Testis (tissue), 2 donors: ENCODE measurements at regions not wholly inside any gene's neighbourhood (a gene's known extent, or its start where the extent isn't known, plus 50 kb on each side); places are given as distances from the start of the nearest gene placed in this dataset.

ENCODE experiments used
- CTCF ChIP-seq, 3 experiments: fragments of 450-650 bp in 2 of 3; fragments of 200-600 bp in 1 of 3; sonication (generic) in 1 of 3; IDR thresholded peaks; one replicate each; pipeline ENCODE4 v1.5.1; 2016 to 2019; ENCODE audit warnings: antibody characterized with exemption in 3 of 3, mild to moderate bottlenecking in 2 of 3, moderate library complexity in 1 of 3
- POLR2A ChIP-seq: fragments of 450-650 bp; IDR thresholded peaks from one replicate; pipeline ENCODE4 v1.6.1; 2017; ENCODE audit warnings: antibody characterized with exemption, mild to moderate bottlenecking, moderate library complexity

DNA sequence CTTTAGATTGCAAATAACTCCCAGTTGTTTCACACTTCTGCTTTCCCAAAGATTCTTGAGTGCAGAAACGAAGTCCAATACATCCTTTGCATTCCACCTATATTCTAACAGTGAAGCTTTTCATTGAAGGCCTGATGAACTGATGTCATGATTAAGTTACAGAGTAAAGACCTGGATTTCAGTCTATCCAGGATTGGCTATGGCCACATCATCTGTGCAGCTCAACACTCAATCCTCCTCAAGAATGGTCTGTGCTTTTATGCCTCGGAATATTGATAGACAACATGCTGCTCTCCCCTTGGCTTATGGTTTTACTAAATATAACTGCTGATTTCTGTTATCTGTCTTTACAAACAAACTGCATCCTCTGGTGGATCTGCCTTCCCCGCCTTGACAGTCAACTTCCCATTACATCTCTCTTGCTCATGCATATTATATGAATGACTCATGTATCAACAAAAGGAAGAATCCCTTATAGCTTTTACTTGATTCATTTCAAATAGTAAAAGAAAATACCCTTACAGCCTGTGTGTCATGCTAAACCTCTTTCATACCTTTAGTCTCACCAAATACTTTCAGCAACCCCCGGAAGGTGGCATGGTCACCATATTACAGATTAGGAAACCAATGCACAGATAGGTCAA lies 59.5 kb downstream of the SCN11A start:
- TF ChIP-seq CTCF (IDR thresholded peaks at IDR 0.05) (no peak), POLR2A (no peak)
